NCI-H510A (cell line): ENCODE measurements at regions not wholly inside any gene's neighbourhood (a gene's known extent, or its start where the extent isn't known, plus 50 kb on each side); places are given as distances from the start of the nearest gene placed in this dataset.
"Not testable (repeated sequence)": the region's sequence is repeated elsewhere in the genome, so short reads cannot be mapped to it uniquely, and the experiment has no call there.

Experiments
- DNase-seq: peaks from one replicate; lab custom pipeline; 2025; lab: John Stamatoyannopoulos, UW

DNA sequence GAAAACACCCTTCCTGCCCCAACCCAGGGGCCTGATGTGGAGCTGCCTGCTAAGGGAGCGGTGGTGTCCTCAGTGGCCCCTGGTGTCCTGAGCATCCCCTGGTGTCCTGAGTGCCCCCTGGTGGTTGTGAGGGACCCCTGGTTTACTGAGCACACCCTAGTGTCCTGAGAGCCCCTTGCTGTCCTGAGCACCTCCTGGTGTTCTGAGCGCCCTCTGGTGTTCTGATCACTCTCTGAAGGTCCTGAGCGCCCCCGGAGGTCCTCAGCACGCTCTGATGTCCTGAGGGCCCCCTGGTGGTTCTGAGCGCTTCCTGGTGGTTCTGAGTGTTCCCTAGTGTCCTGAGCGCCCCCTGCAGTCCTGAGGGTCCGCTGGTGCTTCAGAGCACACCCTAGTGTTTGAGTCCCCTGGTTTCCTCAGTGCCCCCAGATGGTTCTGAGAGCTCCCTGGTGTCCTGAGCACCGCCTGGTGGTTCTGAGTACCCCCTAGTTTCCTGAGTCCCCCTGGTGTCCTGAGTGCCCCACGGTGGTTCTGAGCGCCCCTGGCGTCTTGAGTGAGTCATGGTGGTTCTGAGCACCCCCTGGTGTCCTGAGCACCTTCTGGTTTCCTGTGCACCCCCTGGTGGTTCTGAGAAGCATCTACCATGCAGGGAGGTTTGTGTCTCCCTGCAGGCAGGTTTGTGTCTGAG lies 1004.2 kb downstream of the TMEM121 start:
- DNase-seq: no peak

DNA sequence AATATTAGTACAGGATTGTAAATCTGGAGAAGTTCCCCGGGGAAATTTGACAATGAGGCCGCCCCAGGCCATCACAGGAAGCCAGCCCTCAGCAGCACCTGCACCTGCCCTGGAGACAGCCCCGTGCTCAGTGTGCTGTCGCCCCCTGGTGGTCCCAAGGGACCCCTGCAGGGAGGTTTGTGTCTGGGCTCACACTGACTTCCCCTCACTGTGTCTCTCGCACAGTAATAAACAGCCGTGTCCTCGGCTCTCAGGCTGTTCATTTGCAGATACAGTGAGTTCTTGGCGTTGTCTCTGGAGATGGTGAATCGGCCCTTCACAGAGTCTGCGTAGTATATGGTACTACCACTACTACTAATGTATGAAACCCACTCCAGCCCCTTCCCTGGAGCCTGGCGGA lies 1011.2 kb downstream of the TMEM121 start:
- not testable (repeated sequence) for DNase-seq

DNA sequence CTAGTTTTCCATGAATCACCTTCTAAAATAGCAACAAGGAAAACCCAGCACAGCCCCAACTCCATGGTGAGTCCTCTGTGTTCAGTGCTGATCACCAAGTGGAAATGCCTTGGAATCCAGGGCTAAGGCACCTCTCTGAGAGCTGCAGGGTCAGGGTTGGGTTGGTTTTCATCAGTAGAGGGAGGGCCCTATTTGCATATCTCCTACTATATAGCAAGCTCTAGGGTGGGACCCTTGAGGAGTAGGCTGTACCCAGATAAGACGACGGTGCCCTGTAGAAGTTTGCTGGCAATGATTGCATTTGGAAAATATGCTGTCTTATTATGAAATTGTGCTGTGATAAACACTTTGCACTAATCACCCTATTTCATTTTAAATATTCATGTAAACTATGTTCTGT lies 1011.8 kb downstream of the TMEM121 start:
- no peak for DNase-seq

DNA sequence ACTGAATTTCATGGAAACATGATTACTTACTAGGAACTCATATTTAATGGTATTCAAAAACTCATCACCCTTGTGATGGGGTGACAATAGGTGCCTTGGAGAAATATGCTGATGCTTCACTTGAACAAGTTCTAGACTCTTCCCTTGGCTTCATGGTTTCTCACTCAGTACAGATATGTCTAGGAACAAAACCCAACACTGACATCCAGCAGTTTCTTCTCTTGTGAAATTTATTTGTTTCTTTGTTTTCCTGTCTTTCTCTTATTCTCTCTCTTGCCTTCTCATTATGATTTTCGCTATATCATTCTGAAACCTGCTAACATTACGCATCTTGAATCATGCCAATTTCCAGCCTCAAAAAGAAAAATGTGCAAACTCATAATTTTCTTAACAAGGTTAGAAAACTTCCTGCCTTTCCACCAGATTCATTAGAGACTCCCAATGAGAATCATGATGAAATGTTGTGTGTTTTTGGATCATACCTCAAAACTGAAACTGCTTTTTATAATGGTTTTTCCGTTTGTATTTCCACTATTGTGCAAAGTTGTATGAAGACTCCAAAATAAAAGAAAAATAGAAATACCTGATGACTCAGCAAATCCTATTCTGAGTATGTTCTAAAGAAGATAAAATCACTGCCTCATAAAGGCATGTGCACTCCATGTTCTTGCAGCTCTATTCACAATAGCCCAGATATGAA lies 1021.5 kb downstream of the TMEM121 start:
- DNase-seq: no peak

DNA sequence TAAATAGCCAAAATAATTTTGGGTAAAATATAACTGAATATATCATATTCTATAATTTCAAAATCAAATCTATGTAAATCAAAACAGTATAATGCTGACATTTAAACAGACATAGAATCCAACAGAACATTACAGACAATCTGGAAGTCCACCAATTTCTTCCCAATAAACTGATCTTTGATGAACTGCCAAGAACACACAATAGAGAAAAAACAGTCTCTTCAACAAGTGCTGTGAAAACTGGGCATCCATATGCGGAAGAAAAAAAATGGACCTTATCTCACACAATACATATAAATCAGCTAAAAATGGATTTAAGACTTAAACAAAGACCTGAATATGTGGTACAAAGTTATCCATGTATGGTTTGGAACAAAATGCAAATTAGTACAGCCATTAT lies 1022.7 kb downstream of the TMEM121 start:
- DNase-seq: no peak

DNA sequence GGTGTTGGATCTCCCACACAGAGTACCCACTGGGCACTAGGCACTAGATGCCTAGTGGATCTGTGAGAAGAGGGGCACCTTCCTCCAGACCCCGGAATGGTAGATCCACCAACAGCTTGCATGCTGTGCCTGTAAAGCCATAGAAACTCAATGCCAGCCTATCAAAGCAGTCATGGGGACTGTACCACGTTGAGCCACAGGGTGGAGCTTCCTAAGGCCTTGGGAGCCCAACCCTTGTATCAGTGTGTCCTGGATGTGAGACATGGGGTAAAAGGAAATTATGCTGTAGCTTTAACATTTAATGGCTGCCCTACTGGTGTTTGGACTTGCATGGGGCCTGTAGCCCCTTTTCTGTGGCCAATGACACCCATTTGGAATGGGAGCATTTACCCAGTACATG lies 1024.9 kb downstream of the TMEM121 start:
- no peak for DNase-seq

DNA sequence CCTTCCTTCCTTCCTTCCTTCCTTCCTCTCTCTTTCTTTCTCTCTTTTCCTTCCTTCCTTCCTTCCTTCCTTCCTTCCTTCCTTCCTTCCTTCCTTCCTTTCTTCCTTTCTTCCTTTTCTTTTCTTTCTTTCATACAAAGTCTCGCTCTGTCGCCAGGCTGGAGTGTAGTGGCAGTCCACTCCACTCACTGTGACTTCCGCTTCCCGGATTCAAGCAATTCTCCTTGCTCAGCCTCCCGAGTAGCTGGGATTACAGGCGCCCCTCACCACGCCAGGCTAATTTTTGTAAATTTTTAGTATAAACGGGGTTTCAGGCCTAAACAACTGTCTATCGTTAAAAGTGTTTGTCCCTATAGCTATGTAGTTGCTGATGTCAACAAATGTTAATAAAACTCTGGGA lies 1029.8 kb downstream of the TMEM121 start:
- DNase-seq: not testable (repeated sequence)

DNA sequence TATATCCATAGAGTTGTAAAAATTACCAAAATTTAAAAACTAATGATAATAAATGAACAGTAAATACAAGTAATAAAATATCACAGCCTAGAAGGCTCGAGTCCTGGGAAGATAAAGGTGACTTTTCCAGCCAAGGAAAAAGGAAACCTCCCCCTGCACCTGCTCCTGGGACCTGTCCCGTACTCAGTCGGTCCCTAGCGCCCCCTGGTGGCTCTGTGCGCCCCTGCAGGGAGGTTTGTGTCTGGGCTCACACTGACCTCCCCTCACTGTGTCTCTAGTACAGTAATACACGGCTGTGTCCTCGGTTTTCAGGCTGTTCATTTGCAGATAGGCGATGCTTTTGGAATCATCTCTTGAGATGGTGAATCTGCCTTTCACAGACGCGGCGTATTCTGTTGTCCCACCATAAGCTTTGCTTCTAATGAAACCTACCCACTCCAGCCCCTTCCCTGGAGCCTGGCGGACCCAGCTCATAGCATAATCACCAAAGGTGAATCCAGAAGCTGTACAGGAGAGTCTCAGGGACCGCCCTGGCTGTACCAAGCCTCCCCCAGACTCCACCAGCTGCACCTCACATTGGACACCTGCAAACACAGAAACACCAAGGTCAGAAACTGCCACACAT lies 1030.4 kb downstream of the TMEM121 start:
- no peak for DNase-seq

DNA sequence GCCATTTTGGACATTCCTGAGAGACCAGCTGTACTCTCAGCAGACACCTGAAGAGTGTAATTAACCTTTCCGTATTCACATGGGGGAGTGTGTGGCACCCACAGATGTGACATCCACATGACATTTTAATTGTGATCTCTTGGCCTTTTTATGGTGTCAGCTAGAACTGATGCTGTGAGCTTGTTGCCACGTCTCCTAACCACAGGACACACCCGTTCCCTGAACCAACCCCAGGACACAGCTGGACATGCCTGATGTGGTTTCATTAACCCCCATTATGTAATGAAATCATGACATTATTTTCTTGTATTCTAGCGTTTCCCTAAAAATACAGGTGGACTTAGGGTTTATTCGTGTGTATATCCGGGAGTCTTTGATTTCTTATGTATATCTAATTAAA lies 1036.1 kb downstream of the TMEM121 start:
- no peak for DNase-seq

DNA sequence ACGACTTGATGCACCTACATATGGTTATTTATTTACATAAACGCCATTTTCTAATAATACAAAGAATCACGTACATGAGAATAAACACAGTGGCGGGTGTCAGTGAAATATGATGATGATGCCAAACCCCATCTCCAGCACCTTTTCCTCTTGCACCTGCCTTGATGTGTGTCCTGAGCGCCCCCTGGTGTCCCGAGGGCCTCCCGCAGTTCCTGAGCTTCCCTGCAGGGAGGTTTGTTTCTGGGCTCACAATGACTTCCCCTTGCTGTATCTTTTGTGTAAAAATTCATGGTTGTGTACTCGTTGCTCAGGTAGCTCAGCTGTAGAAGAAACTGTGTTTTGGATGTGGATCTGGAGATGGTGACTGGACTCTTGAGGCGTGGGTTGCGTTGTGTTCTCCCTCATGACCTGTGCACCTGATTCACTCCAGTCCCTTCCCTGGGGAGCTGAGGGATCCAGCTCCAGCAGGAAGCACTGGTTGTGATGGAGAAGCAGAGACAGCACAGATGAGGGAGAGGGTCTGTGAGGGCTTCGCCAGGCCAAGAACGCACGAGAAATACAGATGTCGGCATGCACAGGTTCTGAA lies 1037.8 kb downstream of the TMEM121 start:
- no peak for DNase-seq

DNA sequence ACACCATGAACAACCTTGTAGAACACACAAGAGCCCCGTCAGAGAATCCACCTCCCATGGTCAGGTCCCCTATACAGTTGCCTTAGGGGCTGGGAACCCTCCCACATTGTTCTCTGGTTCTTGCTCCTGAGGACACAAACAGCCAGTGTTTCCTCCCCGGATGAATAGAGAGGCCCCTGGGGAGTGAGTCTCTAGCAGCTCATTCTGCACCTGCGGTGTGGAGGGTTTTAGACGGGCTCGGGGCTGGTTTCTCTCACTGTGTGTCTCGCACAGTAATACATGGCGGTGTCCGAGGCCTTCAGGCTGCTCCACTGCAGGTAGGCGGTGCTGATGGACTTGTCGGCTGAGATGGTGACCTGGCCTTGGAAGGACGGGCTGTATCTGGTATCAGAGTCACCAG lies 1052.1 kb downstream of the TMEM121 start:
- no peak for DNase-seq

DNA sequence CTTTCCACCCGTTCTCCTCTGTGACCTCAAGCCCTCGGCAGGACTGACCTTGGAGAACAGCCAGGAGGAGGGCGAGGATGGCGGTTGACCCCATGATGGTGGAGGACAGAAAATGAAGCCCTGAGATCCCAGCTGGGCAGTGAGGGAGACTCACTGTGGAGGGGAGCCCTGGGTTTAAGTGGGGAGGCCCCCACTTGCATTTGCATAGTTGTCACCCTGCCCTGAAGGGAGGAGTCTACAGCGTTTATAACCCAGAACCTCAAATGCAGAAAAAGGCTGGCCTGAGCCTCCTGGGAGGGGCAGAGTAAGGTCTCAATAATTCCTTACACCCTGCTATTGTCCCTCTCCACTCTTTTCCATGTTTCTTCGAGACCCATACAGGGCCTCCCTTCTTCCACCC lies 1052.7 kb downstream of the TMEM121 start:
- DNase-seq: no peak

DNA sequence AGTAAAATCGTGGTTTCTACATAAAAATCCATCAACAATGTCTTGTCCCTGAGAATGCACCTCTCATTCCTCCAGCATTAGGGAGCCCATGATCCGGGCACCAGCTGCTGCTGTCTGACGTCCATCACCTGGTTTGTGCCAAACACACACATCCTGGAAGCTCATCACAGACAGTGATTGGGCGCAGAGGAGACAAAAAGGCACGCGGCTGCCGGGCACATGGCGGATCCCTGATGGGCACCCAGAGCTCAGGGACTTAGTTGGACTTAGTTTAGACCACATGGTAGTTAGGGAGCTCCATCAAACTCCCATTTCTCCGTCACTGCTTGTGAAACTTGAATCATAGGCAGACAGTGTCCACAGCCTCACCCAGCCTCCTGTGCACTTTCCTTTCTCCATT lies 1059.3 kb downstream of the TMEM121 start:
- DNase-seq: no peak

DNA sequence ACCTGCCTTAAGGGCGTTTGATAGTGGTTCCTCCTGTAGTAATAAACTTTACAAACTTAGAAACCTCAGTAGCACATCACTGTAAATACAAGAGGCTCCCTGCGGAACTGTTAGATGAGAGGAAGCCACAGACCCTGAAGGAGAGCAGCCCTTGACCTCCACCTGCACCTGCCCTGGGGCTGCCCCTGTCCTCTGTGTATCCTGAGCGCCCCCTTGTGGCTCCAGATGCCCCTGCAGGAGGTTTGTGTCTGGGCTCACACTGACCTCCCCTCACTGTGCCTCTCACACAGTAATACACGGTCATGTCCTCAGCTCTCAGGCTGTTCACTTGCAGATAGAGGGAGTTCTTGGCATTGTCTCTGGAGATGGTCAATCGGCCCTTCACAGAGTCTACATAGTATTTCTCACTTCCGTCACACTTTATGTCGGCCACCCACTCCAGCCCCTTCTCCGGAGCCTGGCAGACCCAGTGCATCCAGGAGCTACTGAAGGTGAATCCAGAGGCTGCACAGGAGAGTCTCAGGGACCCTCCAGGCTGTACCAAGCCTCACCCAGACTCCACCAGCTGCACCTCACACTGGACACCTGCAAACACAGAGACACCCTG lies 1059.8 kb downstream of the TMEM121 start:
- DNase-seq: no peak

DNA sequence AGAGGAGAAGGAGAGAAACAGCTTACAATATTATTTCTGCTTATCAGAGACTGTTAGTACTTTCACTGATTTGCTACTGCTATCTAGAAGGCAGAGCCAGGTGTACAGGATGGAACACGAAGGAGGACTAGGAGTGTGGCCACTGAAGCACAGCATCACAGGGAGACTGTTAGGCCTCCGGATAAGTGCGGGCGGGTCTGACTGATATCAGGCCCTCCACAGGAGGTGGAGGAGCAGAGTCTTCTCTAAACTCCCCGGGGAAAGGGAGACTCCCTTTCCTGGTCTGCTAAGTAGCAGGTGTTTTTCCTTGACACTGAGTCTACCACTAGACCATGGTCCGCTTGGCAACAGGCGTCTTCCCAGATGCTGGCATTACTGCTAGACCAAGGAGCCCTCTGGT lies 1065.2 kb downstream of the TMEM121 start:
- DNase-seq: not testable (repeated sequence)

DNA sequence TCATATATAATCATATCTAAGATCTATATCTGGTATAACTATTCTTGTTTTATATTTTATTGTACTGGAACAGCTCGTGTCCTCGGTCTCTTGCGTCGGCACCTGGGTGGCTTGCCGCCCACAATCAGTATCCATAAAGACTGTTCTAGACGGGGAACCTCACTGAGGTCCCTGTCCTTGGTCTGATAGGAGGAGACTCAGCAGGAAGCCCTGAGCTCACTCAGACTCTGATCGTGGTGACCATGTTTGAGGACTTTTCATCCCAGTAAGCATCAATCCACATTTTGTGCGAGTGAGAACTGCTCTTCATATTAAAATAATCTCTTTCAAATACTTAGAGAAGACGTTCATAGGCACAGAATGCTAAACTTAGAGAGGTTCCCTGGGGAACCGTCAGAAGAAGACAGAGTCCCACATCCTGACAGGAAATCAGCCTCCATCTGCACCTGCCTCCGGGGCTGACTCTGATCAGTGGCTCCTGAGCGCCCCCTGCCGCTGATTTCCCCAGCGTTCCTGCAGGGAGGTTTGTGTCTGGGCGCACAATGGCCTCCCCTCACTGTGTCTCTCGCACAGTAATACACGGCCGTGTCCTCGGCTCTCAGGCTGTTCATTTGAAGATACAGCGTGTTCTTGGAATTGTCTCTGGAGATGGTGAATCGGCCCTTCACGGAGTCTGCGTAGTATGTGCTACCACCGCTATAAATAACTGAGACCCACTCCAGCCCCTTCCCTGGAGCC lies 1065.9 kb downstream of the TMEM121 start:
- not testable (repeated sequence) for DNase-seq

DNA sequence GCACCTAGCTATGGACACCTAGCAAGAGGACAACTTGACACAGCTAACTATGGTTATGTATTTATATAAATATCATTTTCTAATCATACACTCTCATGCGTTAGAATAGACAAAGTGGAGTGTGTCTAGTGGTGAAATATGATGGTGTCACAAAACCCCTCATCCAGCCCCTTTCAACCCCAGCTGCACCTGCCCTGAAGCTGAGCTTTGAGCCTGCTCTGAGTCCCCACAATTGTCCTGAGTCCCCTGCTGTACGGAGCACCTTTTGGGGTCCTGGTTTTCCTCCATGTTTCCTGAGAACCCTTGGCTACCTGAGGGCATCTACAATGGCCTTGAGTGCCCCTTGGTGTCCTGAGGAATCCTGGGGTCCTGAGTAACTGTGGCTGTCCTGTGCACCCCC lies 1072.8 kb downstream of the TMEM121 start:
- no peak for DNase-seq

DNA sequence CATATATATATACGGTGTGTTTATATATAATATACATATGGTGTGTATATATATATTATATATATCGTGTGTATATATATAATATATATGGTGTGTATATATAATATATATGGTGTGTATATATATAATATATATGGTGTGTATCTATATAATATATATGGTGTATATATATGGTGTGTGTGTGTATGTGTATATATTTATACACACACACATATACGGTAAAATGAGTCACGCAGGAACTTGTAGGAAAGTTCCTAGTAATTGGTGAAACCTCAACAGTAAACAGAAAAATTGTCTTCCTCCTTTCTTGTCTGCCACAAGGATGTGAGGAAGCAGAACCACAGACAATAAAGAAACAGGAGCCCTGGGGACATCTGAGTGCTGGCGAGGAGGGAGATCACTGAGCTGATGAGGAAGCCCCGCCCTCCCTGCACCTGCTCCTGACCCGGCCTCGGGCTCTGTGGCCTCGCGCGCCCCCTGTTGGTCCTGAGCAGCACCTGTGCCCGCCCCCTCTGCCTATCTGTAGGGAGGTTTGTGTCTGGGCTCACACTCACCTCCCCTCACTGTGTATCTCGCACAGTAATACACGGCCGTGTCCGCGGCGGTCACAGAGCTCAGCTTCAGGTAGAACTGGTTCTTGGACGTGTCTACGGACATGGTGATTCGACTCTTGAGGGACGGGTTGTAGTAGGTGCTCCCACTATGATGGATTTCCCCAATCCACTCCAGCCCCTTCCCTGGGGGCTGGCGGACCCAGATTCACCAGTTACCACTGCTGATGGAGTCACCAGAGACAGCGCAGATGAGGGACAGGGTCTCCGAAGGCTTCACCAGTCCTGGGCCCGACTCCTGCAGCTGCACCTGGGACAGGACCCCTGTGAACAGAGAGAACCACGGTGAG lies 1079.4 kb downstream of the TMEM121 start:
- DNase-seq: no peak

DNA sequence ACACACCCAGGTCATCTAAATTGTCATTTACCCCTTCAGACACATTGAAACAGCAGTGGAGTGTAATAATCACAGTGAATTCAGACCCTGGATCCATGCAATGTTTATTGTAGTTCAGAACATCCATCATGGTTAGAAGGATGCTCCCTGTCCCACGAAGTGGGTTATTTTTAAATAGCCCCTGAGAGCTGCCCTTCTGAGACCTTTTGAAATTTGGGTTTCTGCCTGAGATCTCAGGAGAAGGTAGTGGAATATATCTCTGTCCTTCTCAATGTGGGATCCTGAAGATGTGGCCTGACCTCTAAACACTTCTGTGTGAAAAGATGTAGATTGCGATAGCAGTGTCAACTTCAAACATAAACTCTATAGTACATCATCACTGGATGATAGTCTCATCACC lies 1080.6 kb downstream of the TMEM121 start:
- no peak for DNase-seq

DNA sequence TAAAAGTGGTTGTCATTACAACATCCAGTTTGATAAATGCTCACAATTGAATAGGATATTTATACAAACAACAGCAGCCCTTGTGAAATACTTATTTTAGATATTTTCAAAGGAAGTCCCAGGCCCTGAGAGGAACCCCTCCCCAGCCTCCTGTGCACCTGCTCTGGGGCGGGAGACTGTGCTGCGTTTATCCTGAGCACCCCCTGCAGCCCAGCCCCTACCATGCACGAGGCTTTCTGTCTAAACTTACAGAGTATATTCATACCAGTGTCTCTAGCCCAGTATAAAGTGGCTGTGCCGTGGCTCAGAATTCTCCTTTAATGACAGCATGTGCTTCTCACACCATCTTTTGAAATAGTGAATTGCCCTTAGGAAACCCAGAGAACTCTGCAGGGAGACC lies 1084.3 kb downstream of the TMEM121 start:
- DNase-seq: no peak

DNA sequence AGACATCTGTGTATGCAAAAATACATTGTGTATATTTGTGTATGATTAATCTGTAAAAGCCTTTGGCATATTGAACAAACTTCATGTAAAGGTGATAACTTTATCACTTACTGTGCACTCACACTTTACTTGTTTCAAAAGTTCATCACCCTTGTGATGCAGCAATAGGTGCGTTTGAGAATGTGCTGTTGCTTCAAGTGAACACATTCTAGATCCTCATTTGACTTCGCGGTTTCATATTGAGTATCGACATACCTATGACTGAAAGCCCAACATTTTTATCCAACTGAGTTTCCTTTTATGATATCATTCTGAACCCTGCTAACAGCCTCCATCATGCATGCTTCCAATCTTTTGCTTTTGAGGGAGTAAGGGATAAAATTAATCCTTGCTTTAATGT lies 1086.9 kb downstream of the TMEM121 start:
- DNase-seq: no peak
